ENCODE measurements at regions not wholly inside any gene's neighbourhood (a gene's known extent, or its start where the extent isn't known, plus 50 kb on each side); places are given as distances from the start of the nearest gene placed in this dataset.
"Not testable (repeated sequence)": the region's sequence is repeated elsewhere in the genome, so short reads cannot be mapped to it uniquely, and the experiment has no call there.

DNA sequence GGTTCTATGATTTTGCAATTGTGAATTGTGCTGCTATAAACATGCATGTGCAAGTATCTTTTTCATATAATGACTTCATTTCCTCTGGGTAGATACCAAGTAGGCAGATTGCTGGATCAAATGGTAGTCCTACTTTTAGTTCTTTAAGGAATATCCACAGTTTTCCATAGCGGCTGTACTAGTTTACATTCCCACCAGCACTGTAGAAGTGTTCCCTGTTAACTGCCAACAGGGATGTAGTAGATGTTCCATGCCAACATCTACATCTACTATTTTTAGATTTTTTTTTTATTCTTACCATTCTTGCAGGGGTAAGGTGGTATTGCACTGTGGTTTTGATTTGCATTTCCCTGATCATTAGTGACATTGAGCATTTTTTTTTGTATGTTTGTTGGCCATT is 100.5 kb upstream of the SGCD start:
- H3K4me1 Mint-ChIP-seq (ENCODE audit: low read depth); H3K4me3 Mint-ChIP-seq; DNase-seq; H3K36me3 Mint-ChIP-seq; POLR2A ChIA-PET; H3K9me3 Mint-ChIP-seq; intact Hi-C loops (cut with micrococcal nuclease); H3K27me3 Mint-ChIP-seq; H3K27ac Mint-ChIP-seq; CTCF ChIA-PET: not testable (repeated sequence)

- Mint-ChIP-seq H3K4me3 (no peak overlapping the region), H3K36me3 (no peaks in the 10 kb centered on the region), H3K9me3 (no peaks in the 10 kb centered on the region), H3K27me3 (no peaks in the 10 kb centered on the region), H3K4me1 (ENCODE audit: low read depth) (no peaks in the 10 kb centered on the region), H3K27ac (no peak overlapping the region)
- ChIA-PET CTCF (no interaction called here), POLR2A (no interaction called here)
- intact Hi-C loops (cut with micrococcal nuclease): no loop called here
- DNase-seq: no peak
Observed at GRCh38 chr5:156230887-156231286, 96.1 kb upstream of the SGCD start.

GRCh38 chr5:156232251-156232869 is 94.6 kb upstream of the SGCD start:
- Mint-ChIP-seq H3K27ac (no peak overlapping the region), H3K36me3 (no peaks in the 10 kb centered on the region)

DNA sequence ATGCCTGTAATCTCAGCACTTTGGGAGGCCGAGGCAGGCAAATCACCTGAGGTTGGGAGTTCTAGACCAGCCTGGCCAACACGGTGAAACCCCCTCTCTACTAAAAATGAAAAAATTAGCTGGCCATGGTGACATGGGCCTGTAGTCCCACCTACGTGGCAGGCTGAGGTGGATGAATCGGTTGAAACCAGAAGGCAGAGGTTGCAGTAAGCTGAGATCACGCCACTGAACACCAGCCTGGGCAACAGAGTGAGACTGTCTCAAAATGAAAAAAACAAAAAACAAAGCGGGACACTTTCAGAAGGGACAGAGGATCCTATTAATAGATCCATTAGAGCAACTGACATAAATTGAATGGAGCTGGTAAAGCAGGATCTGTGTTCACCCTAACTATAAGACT is 89.6 kb upstream of the SGCD start:
- Mint-ChIP-seq H3K27me3 (no peaks in the 10 kb centered on the region), H3K36me3 (no peaks in the 10 kb centered on the region), H3K4me3 (no peak overlapping the region), H3K27ac (no peak overlapping the region), H3K9me3 (no peaks in the 10 kb centered on the region), H3K4me1 (ENCODE audit: low read depth) (no peaks in the 10 kb centered on the region)
- CTCF ChIA-PET: no interaction called here
- intact Hi-C loops (cut with micrococcal nuclease): no loop called here
- POLR2A ChIA-PET: no interaction called here
- no peak for DNase-seq

More at GRCh38 chr5:156232251-156232869, 94.6 kb upstream of the SGCD start:
- H3K9me3 Mint-ChIP-seq: no peaks in the 10 kb centered on the region
- POLR2A ChIA-PET: no interaction called here
- no peak for DNase-seq
- CTCF ChIA-PET: no interaction called here
- no peaks in the 10 kb centered on the region for H3K27me3 Mint-ChIP-seq
- no peak overlapping the region for H3K4me3 Mint-ChIP-seq
- intact Hi-C loops (cut with micrococcal nuclease): no loop called here
- H3K4me1 Mint-ChIP-seq (ENCODE audit: low read depth): no peaks in the 10 kb centered on the region

GRCh38 chr5:156239800-156240199 is 87.2 kb upstream of the SGCD start:
- Mint-ChIP-seq H3K9me3 (no peaks in the 10 kb centered on the region), H3K36me3 (no peaks in the 10 kb centered on the region)

GRCh38 chr5:156240414-156240813 is 86.5 kb upstream of the SGCD start:
- H3K4me3 Mint-ChIP-seq: no peak overlapping the region
- no peaks in the 10 kb centered on the region for H3K9me3 Mint-ChIP-seq
- no peaks in the 10 kb centered on the region for H3K36me3 Mint-ChIP-seq
- no peak for DNase-seq
- ChIA-PET CTCF (no interaction called here), POLR2A (no interaction called here)
- no peak overlapping the region for H3K27ac Mint-ChIP-seq
- no peaks in the 10 kb centered on the region for H3K27me3 Mint-ChIP-seq
- intact Hi-C loops (cut with micrococcal nuclease): no loop called here
- no peaks in the 10 kb centered on the region for H3K4me1 Mint-ChIP-seq (ENCODE audit: low read depth)

More at GRCh38 chr5:156239800-156240199, 87.2 kb upstream of the SGCD start:
- DNase-seq: no peak
- Mint-ChIP-seq H3K27ac (no peak overlapping the region), H3K4me3 (no peak overlapping the region), H3K4me1 (ENCODE audit: low read depth) (no peaks in the 10 kb centered on the region), H3K27me3 (no peaks in the 10 kb centered on the region)
- intact Hi-C loops (cut with micrococcal nuclease): no loop called here
- ChIA-PET POLR2A (no interaction called here), CTCF (no interaction called here)

GRCh38 chr5:156241266-156241665 is 85.7 kb upstream of the SGCD start:
- Mint-ChIP-seq H3K4me1 (ENCODE audit: low read depth) (no peaks in the 10 kb centered on the region), H3K27me3 (no peaks in the 10 kb centered on the region), H3K9me3 (no peaks in the 10 kb centered on the region), H3K4me3 (no peak overlapping the region), H3K36me3 (no peaks in the 10 kb centered on the region), H3K27ac (no peak overlapping the region)
- DNase-seq: no peak
- POLR2A ChIA-PET: no interaction called here
- intact Hi-C loops (cut with micrococcal nuclease): no loop called here
- CTCF ChIA-PET: no interaction called here

DNA sequence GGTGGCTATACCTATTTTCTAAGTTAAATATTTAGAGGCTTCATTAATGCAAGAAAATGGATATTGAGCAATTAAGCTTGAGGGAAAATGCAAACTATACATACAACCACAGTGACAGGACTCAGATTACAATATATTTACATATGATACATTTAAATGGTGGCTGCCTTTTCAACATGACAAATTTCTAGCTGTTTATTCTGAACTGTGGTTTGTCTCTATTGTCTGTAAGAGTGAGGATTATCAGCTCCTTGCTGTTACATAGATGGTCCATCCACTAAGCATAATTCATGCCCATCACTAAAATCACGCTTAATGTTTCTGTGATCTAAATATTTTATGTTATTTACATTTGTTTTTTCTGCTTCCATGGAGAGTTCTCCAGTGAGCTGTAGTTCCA is 81.1 kb upstream of the SGCD start:
- Mint-ChIP-seq H3K27ac (no peak overlapping the region), H3K9me3 (no peaks in the 10 kb centered on the region), H3K4me3 (no peak overlapping the region), H3K4me1 (ENCODE audit: low read depth) (no peaks in the 10 kb centered on the region), H3K36me3 (no peaks in the 10 kb centered on the region), H3K27me3 (no peaks in the 10 kb centered on the region)
- intact Hi-C loops (cut with micrococcal nuclease): no loop called here
- CTCF ChIA-PET: no interaction called here
- POLR2A ChIA-PET: no interaction called here
- DNase-seq: no peak

GRCh38 chr5:156251076-156251475 is 75.9 kb upstream of the SGCD start:
- Mint-ChIP-seq H3K4me3 (no peak overlapping the region), H3K9me3 (no peaks in the 10 kb centered on the region), H3K27me3 (no peaks in the 10 kb centered on the region), H3K36me3 (no peaks in the 10 kb centered on the region), H3K27ac (no peak overlapping the region), H3K4me1 (ENCODE audit: low read depth) (no peaks in the 10 kb centered on the region)
- POLR2A ChIA-PET: no interaction called here
- intact Hi-C loops (cut with micrococcal nuclease): no loop called here
- CTCF ChIA-PET: no interaction called here
- DNase-seq: no peak

DNA sequence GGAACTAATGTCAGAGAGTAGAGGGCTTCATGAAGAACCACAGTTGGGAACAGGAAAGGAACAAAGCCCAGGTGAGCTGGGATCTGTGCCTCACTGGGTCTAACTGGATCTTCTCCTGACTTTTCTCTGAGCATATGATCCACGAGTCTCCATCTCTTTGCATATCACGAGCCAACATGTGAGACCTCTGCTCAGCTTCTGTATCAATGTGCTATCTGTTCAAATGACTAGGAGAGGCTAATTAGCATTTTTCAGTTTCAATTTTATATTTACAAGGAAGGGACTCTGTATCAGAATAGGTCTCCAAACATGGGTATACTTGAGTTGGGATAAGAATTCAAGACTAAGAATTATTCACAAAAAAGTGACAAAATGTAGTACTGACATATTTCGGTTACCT is 73.8 kb upstream of the SGCD start:
- Mint-ChIP-seq H3K27me3 (no peaks in the 10 kb centered on the region), H3K9me3 (no peaks in the 10 kb centered on the region), H3K36me3 (no peaks in the 10 kb centered on the region), H3K27ac (no peak overlapping the region), H3K4me1 (ENCODE audit: low read depth) (no peaks in the 10 kb centered on the region), H3K4me3 (no peak overlapping the region)
- intact Hi-C loops (cut with micrococcal nuclease): no loop called here
- no peak for DNase-seq
- ChIA-PET POLR2A (no interaction called here), CTCF (no interaction called here)

- no peaks in the 10 kb centered on the region for H3K9me3 Mint-ChIP-seq
- H3K36me3 Mint-ChIP-seq: no peaks in the 10 kb centered on the region
- intact Hi-C loops (cut with micrococcal nuclease): no loop called here
- H3K4me1 Mint-ChIP-seq (ENCODE audit: low read depth): no peaks in the 10 kb centered on the region
- H3K4me3 Mint-ChIP-seq: no peak overlapping the region
- no peak for DNase-seq
- no peak overlapping the region for H3K27ac Mint-ChIP-seq
- ChIA-PET POLR2A (no interaction called here), CTCF (no interaction called here)
- H3K27me3 Mint-ChIP-seq: no peaks in the 10 kb centered on the region
Observed at GRCh38 chr5:156254196-156254595, 72.8 kb upstream of the SGCD start.

DNA sequence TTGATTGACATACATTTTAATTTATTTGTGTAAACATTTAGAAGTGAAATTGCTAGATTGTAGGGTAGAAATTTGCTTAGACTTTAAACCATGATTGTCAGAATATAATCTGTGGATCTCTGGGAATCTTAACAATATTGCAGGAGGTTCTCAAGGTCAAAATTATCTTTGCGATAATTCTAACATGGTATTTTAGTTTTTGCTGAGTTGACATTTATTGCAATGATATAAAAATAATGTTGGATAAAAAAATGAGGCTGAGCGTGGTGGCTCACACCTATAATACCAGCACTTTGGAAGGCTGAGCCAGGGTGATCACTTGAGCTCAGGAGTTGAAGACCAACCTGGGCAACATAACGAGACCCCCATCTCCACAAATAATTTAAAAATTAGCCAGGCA is 70.3 kb upstream of the SGCD start:
- ChIA-PET CTCF (no interaction called here), POLR2A (no interaction called here)
- intact Hi-C loops (cut with micrococcal nuclease): no loop called here
- Mint-ChIP-seq H3K36me3 (no peaks in the 10 kb centered on the region), H3K9me3 (no peaks in the 10 kb centered on the region), H3K4me1 (ENCODE audit: low read depth) (no peaks in the 10 kb centered on the region), H3K27me3 (no peaks in the 10 kb centered on the region), H3K4me3 (no peak overlapping the region), H3K27ac (no peak overlapping the region)
- no peak for DNase-seq

DNA sequence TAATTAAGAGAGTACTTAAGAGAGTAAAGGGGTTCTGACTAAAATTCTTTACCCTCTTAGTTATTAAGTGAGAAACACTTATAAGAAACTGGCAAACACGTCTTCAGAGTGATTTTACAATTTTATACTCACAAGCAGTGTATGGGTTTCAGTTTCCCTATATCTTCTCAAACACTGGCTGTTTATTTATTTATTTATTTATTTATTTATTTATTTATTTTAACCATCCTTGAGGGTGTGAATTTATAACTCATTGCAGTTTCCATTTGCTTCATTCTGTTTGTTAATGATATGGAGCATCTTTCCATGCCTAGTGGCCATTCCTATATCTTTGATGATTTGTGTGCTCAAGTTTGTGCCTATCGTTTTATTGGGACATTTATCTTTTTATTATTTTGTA is 68.0 kb upstream of the SGCD start:
- no peak overlapping the region for H3K27ac Mint-ChIP-seq
- CTCF ChIA-PET: no interaction called here
- no peak for DNase-seq
- no peaks in the 10 kb centered on the region for H3K36me3 Mint-ChIP-seq
- intact Hi-C loops (cut with micrococcal nuclease): no loop called here
- H3K9me3 Mint-ChIP-seq: no peaks in the 10 kb centered on the region
- POLR2A ChIA-PET: no interaction called here
- no peaks in the 10 kb centered on the region for H3K27me3 Mint-ChIP-seq
- no peaks in the 10 kb centered on the region for H3K4me1 Mint-ChIP-seq (ENCODE audit: low read depth)
- H3K4me3 Mint-ChIP-seq: no peak overlapping the region

- Mint-ChIP-seq H3K36me3 (no peaks in the 10 kb centered on the region), H3K27me3 (no peaks in the 10 kb centered on the region), H3K9me3 (no peaks in the 10 kb centered on the region), H3K4me3 (no peak overlapping the region), H3K27ac (no peak overlapping the region), H3K4me1 (ENCODE audit: low read depth) (no peaks in the 10 kb centered on the region)
- CTCF ChIA-PET: no interaction called here
- POLR2A ChIA-PET: no interaction called here
- no peak for DNase-seq
- intact Hi-C loops (cut with micrococcal nuclease): no loop called here
Observed at GRCh38 chr5:156259618-156260017, 67.3 kb upstream of the SGCD start.

All from activated CD4-positive, alpha-beta memory T cell treated with anti-CD3 and anti-CD28 coated beads for 36 hours (primary cell).